Lower leg skin (tissue), 3 donors: ENCODE measurements at regions not wholly inside any gene's neighbourhood (a gene's known extent, or its start where the extent isn't known, plus 50 kb on each side); places are given as distances from the start of the nearest gene placed in this dataset.

ENCODE experiments used
- POLR2A ChIP-seq, 2 donors: fragments of 450-650 bp; IDR thresholded peaks; one replicate each; pipeline ENCODE4 v1.6.1; 2016 to 2017; ENCODE audit warnings: antibody characterized with exemption in 2 of 2, mild to moderate bottlenecking in 1 of 2, moderate library complexity in 1 of 2
- TF ChIP-seq, protein P1 (sequence below), 3 donors: fragments of 450-650 bp; IDR thresholded peaks; one replicate each; pipeline ENCODE4 v1.5.1; 2016; ENCODE audit warnings: antibody characterized with exemption in 3 of 3, mild to moderate bottlenecking in 3 of 3, moderate library complexity in 2 of 3

DNA sequence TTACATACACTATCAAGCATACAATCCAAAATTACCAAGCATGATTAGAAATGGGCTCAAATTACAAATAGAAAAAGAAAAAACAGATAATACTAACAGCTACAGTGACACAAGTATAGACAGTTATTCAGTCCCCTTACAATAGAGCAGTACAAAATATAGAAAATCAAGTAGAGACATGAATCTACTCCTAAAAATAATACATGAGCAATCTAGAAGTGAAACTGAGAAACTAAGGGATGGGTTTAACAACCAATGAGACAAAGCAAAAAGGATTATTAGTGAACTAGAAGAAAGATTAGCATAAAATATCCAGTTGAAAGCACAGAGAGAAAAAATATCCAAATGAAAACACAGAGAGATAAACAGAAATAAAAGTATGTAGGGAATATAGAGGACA is 426.7 kb downstream of the TBC1D4 start:
- no peak for TF ChIP-seq POLR2A (IDR thresholded peaks at IDR 0.05)
- TF ChIP-seq, protein P1, sequence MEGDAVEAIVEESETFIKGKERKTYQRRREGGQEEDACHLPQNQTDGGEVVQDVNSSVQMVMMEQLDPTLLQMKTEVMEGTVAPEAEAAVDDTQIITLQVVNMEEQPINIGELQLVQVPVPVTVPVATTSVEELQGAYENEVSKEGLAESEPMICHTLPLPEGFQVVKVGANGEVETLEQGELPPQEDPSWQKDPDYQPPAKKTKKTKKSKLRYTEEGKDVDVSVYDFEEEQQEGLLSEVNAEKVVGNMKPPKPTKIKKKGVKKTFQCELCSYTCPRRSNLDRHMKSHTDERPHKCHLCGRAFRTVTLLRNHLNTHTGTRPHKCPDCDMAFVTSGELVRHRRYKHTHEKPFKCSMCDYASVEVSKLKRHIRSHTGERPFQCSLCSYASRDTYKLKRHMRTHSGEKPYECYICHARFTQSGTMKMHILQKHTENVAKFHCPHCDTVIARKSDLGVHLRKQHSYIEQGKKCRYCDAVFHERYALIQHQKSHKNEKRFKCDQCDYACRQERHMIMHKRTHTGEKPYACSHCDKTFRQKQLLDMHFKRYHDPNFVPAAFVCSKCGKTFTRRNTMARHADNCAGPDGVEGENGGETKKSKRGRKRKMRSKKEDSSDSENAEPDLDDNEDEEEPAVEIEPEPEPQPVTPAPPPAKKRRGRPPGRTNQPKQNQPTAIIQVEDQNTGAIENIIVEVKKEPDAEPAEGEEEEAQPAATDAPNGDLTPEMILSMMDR (IDR thresholded peaks at IDR 0.05) = no peak
